K562 (cell line): ENCODE measurements at regions not wholly inside any gene's neighbourhood (a gene's known extent, or its start where the extent isn't known, plus 50 kb on each side); places are given as distances from the start of the nearest gene placed in this dataset.

Experiments used
- ATAC-seq: fragments of 200-7000 bp; cut with Tn5 transposase; 3 replicates; pipeline ENCODE4 v1.9.1; 2020; ENCODE audit warnings: moderate library complexity
- BruUV-seq: library from RNA; stranded (reverse); fragments of 400-500 nt; replicated peaks from 2 replicates; lab custom pipeline; 2021; lab: Mats Ljungman, UMichigan
- CTCF ChIA-PET: fragments of 300-600 bp; formaldehyde crosslinking; extraction: SDS; loops from one replicate; lab custom pipeline; 2021; ENCODE audit warnings: low intra/inter-chr PET ratio; lab: Yijun Ruan, JAX
- POLR2A ChIA-PET: fragments of 300-600, 350-650 bp; sonication (Branson Sonifier 250); formaldehyde crosslinking; extraction: SDS; loops from one replicate; lab custom pipeline; 2021; ENCODE audit warnings: antibody characterized with exemption, inconsistent platforms; lab: Yijun Ruan, JAX
- DNase-seq, 4 experiments: peaks; one replicate each; pipeline versions ENCODE4 v3.0.0 to v3.0.0-alpha.2; 2011 to 2018; ENCODE audit warnings: low spot score in 3 of 4, mixed read lengths in 3 of 4; ENCODE audit errors: extremely low read depth in 1 of 4
- FAIRE-seq: peaks from 2 replicates; lab custom pipeline; 2011; peaks lifted over from hg19 to GRCh38; lab: Jason Lieb, UNC
- H2AFZ ChIP-seq: 2 replicates; pipeline ENCODE4 v1.6.0; 2011; ENCODE audit warnings: low read depth, low read length, control low read depth, inconsistent platforms
- H3K27ac ChIP-seq: fragments of 200-600 bp; 3 replicates; pipeline ENCODE4 v1.8.0; 2011; ENCODE audit warnings: low read depth, mild to moderate bottlenecking, control low read depth, inconsistent platforms, low read length, moderate library complexity, mixed read lengths; ENCODE audit errors: extremely low read depth
- H3K27me3 ChIP-seq, 2 experiments: fragments of 300-600 bp in 1 of 2; 2 replicates in 1 of 2; 3 replicates in 1 of 2; pipeline versions ENCODE4 v1.6.0 to v1.8.0; 2011; ENCODE audit warnings: inconsistent platforms in 2 of 2, low read length in 2 of 2, mild to moderate bottlenecking in 1 of 2, mixed read lengths in 1 of 2, moderate library complexity in 1 of 2; ENCODE audit not compliant: control insufficient read depth in 2 of 2, insufficient read depth in 2 of 2
- H3K36me3 ChIP-seq: fragments of 300-600 bp; 3 replicates; pipeline ENCODE4 v1.8.0; 2011; ENCODE audit warnings: mild to moderate bottlenecking, low read length, inconsistent platforms; ENCODE audit not compliant: control insufficient read depth, insufficient read depth
- H3K4me1 ChIP-seq, 2 experiments: fragments of 200-600 bp in 1 of 2; replicated peaks in 1 of 2; 2 replicates in 1 of 2; 3 replicates in 1 of 2; pipeline versions ENCODE4 v1.5.1 to v1.8.0; 2011; ENCODE audit warnings: inconsistent platforms in 2 of 2, low read length in 2 of 2, mild to moderate bottlenecking in 1 of 2, mixed read lengths in 1 of 2, moderate library complexity in 1 of 2; ENCODE audit not compliant: control insufficient read depth in 2 of 2, insufficient read depth in 2 of 2
- H3K4me2 ChIP-seq: 2 replicates; pipeline ENCODE4 v1.6.1; 2011; ENCODE audit warnings: low read length, control low read depth, inconsistent platforms, mixed read lengths; ENCODE audit not compliant: insufficient read depth
- H3K4me3 ChIP-seq: fragments of 200-600 bp; sonication (generic), shearing (Covaris generic); 2 replicates; pipeline ENCODE4 v1.5.1; 2016; ENCODE audit warnings: control low read depth, inconsistent platforms
- H3K79me2 ChIP-seq: fragments of 200-600 bp; 3 replicates; pipeline ENCODE4 v1.8.0; 2011; ENCODE audit warnings: low read length, inconsistent platforms; ENCODE audit not compliant: control insufficient read depth, insufficient read depth
- H3K9ac ChIP-seq, 2 experiments: 2 replicates each; pipeline versions ENCODE4 v1.6.0 to v1.6.1; 2011; ENCODE audit warnings: low read depth in 2 of 2, low read length in 2 of 2, control low read depth in 1 of 2, inconsistent platforms in 1 of 2, mild to moderate bottlenecking in 1 of 2, mixed read lengths in 1 of 2; ENCODE audit not compliant: insufficient read depth in 1 of 2
- H3K9me1 ChIP-seq: one replicate; pipeline ENCODE4 v1.6.0; 2011; ENCODE audit warnings: inconsistent platforms, mild to moderate bottlenecking, low read length, moderate library complexity; ENCODE audit not compliant: control insufficient read depth, insufficient read depth
- H3K9me3 ChIP-seq: replicated peaks from 2 replicates; pipeline ENCODE4 v1.5.1; 2011; ENCODE audit warnings: low read depth, low read length, inconsistent platforms; ENCODE audit not compliant: control insufficient read depth, insufficient read depth
- H4K20me1 ChIP-seq: replicated peaks from 2 replicates; pipeline ENCODE4 v1.6.1; 2011; ENCODE audit warnings: low read length, inconsistent platforms, mixed read lengths; ENCODE audit not compliant: control insufficient read depth, insufficient read depth
- CBX8 ChIP-seq: fragments of 200-600 bp; sonication (generic); IDR thresholded peaks from 2 replicates; pipeline ENCODE4 v1.6.1; 2012; ENCODE audit warnings: borderline replicate concordance, mixed run types, low read depth, mild to moderate bottlenecking, moderate library complexity, mixed read lengths, low read length, control low read depth, inconsistent platforms; ENCODE audit not compliant: poor library complexity, severe bottlenecking; ENCODE audit errors: extremely low read depth
- GTF2A2 ChIP-seq: IDR thresholded peaks from 2 replicates; pipeline ENCODE4 v1.6.1; 2016; ENCODE audit warnings: mild to moderate bottlenecking, missing genetic modification characterization, missing compliant biosample characterization
- HMG20B ChIP-seq: fragments of 250-450 bp; sonication (Bioruptor Pico); IDR thresholded peaks from 2 replicates; pipeline ENCODE4 v1.5.0; 2021; ENCODE audit warnings: mild to moderate bottlenecking
- HNRNPLL ChIP-seq: fragments of 200-400 bp; formaldehyde crosslinking; IDR thresholded peaks from 2 replicates; pipeline ENCODE4 v1.6.1; 2017; ENCODE audit warnings: low read length, low read depth, mild to moderate bottlenecking; ENCODE audit not compliant: poor library complexity, severe bottlenecking
- JUN ChIP-seq, 2 experiments: sonication (generic) in 1 of 2; formaldehyde crosslinking in 1 of 2; IDR thresholded peaks; 2 replicates each; pipeline versions ENCODE4 v1.6.1 to v1.8.0; 2012 to 2022; ENCODE audit warnings: borderline replicate concordance in 2 of 2, mild to moderate bottlenecking in 2 of 2, improper control_type of control experiment in 1 of 2, low read depth in 1 of 2, low read length in 1 of 2, missing genetic modification reagents in 1 of 2
- KLF16 ChIP-seq: IDR thresholded peaks from 2 replicates; pipeline ENCODE4 v1.6.1; 2016; ENCODE audit warnings: antibody characterized with exemption
- NFIX ChIP-seq: fragments of 250-450 bp; sonication (Bioruptor Pico); IDR thresholded peaks from 2 replicates; pipeline ENCODE4 v1.4.0; 2020; ENCODE audit warnings: low read depth, mild to moderate bottlenecking, moderate library complexity
- RCOR1 ChIP-seq, 2 experiments: IDR thresholded peaks; 2 replicates each; pipeline ENCODE4 v1.6.1; 2012; ENCODE audit warnings: low read depth in 2 of 2, low read length in 2 of 2, borderline replicate concordance in 1 of 2, improper control_type of control experiment in 1 of 2
- SIN3A ChIP-seq, 2 experiments: fragments of 150-350 bp in 1 of 2; IDR thresholded peaks; 2 replicates each; pipeline ENCODE4 v1.6.1; 2011 to 2016; ENCODE audit warnings: borderline replicate concordance in 2 of 2, low read depth in 2 of 2, low read length in 2 of 2, mild to moderate bottlenecking in 2 of 2, moderate library complexity in 2 of 2; ENCODE audit not compliant: control insufficient read depth in 1 of 2
- TAF9B ChIP-seq: fragments of 450-650 bp; IDR thresholded peaks from 2 replicates; pipeline ENCODE4 v1.6.1; 2018; ENCODE audit warnings: mild to moderate bottlenecking; ENCODE audit not compliant: partially characterized antibody
- ZBED1 ChIP-seq: IDR thresholded peaks from 2 replicates; pipeline ENCODE4 v1.6.1; 2014
- ZFP30 ChIP-seq: fragments of 250-450 bp; sonication (Bioruptor Pico); IDR thresholded peaks from 2 replicates; pipeline ENCODE4 v1.8.0; 2022; ENCODE audit warnings: moderate library complexity, mild to moderate bottlenecking, inconsistent platforms, borderline replicate concordance
- ZNF764 ChIP-seq: fragments of 250-450 bp; sonication (Bioruptor Pico); IDR thresholded peaks from 2 replicates; pipeline ENCODE4 v1.4.0; 2020; ENCODE audit warnings: low read depth, mild to moderate bottlenecking, moderate library complexity
- WGBS: fragments of 100-300 bp; shearing (Covaris generic); methylation state at CpG from one replicate; pipeline ENCODE4 v1.1.6; 2016; ENCODE audit warnings: low coverage, mixed read lengths; ENCODE audit not compliant: insufficient coverage; ENCODE audit errors: missing lambda C conversion rate; 5-methylcytosine and 5-hydroxymethylcytosine counted together
- in situ Hi-C: fragments of 300-500 bp; cut with MboI; formaldehyde crosslinking; loops from 4 replicates; pipeline ENCODE4 v1.15.0; 2018; ENCODE audit warnings: inconsistent platforms, mixed read lengths
- intact Hi-C: fragments of 100-400 bp; cut with micrococcal nuclease; formaldehyde crosslinking; loops from 2 replicates; pipeline ENCODE4 v1.14.2; 2022
- TF ChIP-seq, protein P1 (sequence below): sonication (generic); formaldehyde crosslinking; IDR thresholded peaks from 2 replicates; pipeline ENCODE4 v1.8.1; 2023; ENCODE audit warnings: mild to moderate bottlenecking, missing genetic modification reagents
- TF ChIP-seq, protein P2 (sequence below), 2 experiments: fragments of 450-650 bp; IDR thresholded peaks; 2 replicates each; pipeline ENCODE4 v1.6.1; 2016
- TF ChIP-seq, protein P3 (sequence below): fragments of 250-450 bp; sonication (Bioruptor Pico); IDR thresholded peaks from 2 replicates; pipeline ENCODE4 v1.4.0; 2020

DNA sequence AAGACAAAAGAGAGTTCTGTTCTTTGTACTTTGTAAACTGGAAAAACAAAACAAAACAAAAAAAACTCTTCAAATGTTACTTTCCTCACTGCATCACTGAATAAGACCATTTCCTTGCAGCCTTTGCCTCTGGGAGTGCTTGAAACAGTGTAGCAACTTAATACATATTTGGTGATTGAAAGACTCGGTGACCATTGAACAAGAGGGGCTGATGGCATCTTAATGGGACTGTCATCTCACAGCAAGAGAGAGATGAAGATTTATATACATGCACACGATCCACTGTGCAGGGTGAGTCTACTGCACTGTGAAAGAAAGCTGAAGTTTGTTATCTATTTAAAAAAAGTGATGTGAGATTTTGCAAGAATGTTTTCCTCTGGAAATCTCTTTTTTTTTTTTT lies 111.9 kb upstream of the KLHL25 start:
- WGBS = 5% methylated on average over 2 of the region's 2 CpGs
- in situ Hi-C loops = no loop called here

More for the DNA sequence above, 111.9 kb upstream of the KLHL25 start:
- H3K9me1 ChIP-seq = no peaks in the 10 kb centered on the region
- no peak for DNase-seq
- POLR2A ChIA-PET = no interaction called here
- H3K4me1 ChIP-seq = no peaks in the 10 kb centered on the region
- ATAC-seq = no peak
- BruUV-seq = no TSS peak
- no peak for FAIRE-seq
- H3K27me3 ChIP-seq = no peaks in the 10 kb centered on the region
- TF ChIP-seq HMG20B (CRISPR knock-in tag) (no peak), RCOR1 (IDR thresholded peaks at IDR 0.05; ENCODE audit: borderline replicate concordance in 1 of 2, low read depth in 2 of 2, low read length in 2 of 2) (no peak), SIN3A (IDR thresholded peaks at IDR 0.05; ENCODE audit: borderline replicate concordance in 2 of 2, control insufficient read depth in 1 of 2, low read depth in 2 of 2, low read length in 2 of 2) (no peak), TAF9B (no peak), ZFP30 (CRISPR knock-in tag) (no peak), JUN (IDR thresholded peaks at IDR 0.05; ENCODE audit: borderline replicate concordance, low read depth, low read length) (no peak), JUN (CRISPR knock-in tag; IDR thresholded peaks at IDR 0.05; ENCODE audit: borderline replicate concordance) (no peak), KLF16 (no peak), ZNF764 (no peak), GTF2A2 (tag) (no peak), CBX8 (no peak), HNRNPLL (no peak), NFIX (CRISPR knock-in tag) (no peak), ZBED1 (no peak)
- TF ChIP-seq, protein P1, sequence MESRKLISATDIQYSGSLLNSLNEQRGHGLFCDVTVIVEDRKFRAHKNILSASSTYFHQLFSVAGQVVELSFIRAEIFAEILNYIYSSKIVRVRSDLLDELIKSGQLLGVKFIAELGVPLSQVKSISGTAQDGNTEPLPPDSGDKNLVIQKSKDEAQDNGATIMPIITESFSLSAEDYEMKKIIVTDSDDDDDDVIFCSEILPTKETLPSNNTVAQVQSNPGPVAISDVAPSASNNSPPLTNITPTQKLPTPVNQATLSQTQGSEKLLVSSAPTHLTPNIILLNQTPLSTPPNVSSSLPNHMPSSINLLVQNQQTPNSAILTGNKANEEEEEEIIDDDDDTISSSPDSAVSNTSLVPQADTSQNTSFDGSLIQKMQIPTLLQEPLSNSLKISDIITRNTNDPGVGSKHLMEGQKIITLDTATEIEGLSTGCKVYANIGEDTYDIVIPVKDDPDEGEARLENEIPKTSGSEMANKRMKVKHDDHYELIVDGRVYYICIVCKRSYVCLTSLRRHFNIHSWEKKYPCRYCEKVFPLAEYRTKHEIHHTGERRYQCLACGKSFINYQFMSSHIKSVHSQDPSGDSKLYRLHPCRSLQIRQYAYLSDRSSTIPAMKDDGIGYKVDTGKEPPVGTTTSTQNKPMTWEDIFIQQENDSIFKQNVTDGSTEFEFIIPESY (CRISPR knock-in tag) = no peak
- TF ChIP-seq, protein P2, sequence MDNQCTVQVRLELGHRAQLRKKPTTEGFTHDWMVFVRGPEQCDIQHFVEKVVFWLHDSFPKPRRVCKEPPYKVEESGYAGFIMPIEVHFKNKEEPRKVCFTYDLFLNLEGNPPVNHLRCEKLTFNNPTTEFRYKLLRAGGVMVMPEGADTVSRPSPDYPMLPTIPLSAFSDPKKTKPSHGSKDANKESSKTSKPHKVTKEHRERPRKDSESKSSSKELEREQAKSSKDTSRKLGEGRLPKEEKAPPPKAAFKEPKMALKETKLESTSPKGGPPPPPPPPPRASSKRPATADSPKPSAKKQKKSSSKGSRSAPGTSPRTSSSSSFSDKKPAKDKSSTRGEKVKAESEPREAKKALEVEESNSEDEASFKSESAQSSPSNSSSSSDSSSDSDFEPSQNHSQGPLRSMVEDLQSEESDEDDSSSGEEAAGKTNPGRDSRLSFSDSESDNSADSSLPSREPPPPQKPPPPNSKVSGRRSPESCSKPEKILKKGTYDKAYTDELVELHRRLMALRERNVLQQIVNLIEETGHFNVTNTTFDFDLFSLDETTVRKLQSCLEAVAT (IDR thresholded peaks at IDR 0.05) = no peak
- TF ChIP-seq, protein P3, sequence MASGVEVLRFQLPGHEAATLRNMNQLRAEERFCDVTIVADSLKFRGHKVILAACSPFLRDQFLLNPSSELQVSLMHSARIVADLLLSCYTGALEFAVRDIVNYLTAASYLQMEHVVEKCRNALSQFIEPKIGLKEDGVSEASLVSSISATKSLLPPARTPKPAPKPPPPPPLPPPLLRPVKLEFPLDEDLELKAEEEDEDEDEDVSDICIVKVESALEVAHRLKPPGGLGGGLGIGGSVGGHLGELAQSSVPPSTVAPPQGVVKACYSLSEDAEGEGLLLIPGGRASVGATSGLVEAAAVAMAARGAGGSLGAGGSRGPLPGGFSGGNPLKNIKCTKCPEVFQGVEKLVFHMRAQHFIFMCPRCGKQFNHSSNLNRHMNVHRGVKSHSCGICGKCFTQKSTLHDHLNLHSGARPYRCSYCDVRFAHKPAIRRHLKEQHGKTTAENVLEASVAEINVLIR (CRISPR knock-in tag) = no peak
- no peaks in the 10 kb centered on the region for H3K79me2 ChIP-seq
- CTCF ChIA-PET = no interaction called here
- H3K36me3 ChIP-seq = no peaks in the 10 kb centered on the region
- H4K20me1 ChIP-seq = no peaks in the 10 kb centered on the region
- H3K9me3 ChIP-seq = no peaks in the 10 kb centered on the region
- no peak overlapping the region for H3K4me3 ChIP-seq
- intact Hi-C loops = no loop called here
- H2AFZ ChIP-seq = no peak overlapping the region
- no peak overlapping the region for H3K27ac ChIP-seq
- H3K4me2 ChIP-seq = no peak overlapping the region
- H3K9ac ChIP-seq = no peak overlapping the region
